SK-N-SH (cell line): ENCODE measurements at regions not wholly inside any gene's neighbourhood (a gene's known extent, or its start where the extent isn't known, plus 50 kb on each side); places are given as distances from the start of the nearest gene placed in this dataset.

Source experiments
- CTCF ChIA-PET: fragments of 300-600, 350-600 bp; formaldehyde crosslinking; extraction: SDS; loops from one replicate; lab custom pipeline; 2021; lab: Yijun Ruan, JAX
- POLR2A ChIA-PET: fragments of 350-600 bp; sonication (Branson Sonifier 250); formaldehyde crosslinking; extraction: SDS; loops from one replicate; lab custom pipeline; 2020; ENCODE audit warnings: antibody characterized with exemption, inconsistent platforms; lab: Yijun Ruan, JAX
- DNase-seq: peaks from one replicate; pipeline ENCODE4 v3.0.0; 2012
- H2AFZ ChIP-seq: fragments of 200-600 bp; sonication (generic); 2 replicates; pipeline ENCODE4 v1.8.1; 2016; ENCODE audit warnings: antibody characterized with exemption, mild to moderate bottlenecking, low read depth
- H3F3A ChIP-seq: fragments of 200-600 bp; sonication (generic); replicated peaks from 2 replicates; pipeline ENCODE3; 2016; ENCODE audit warnings: antibody characterized with exemption, mild to moderate bottlenecking; ENCODE audit not compliant: insufficient read depth
- H3K27ac ChIP-seq, 2 experiments: fragments of 200-500 bp in 1 of 2; fragments of 200-600 bp in 1 of 2; sonication (Bioruptor generic) in 1 of 2; sonication (generic), shearing (Covaris generic) in 1 of 2; 2 replicates each; pipeline versions ENCODE4 v1.5.1 to v1.6.1; 2014 to 2016; ENCODE audit warnings: low read depth in 2 of 2, inconsistent platforms in 1 of 2, low read length in 1 of 2, mild to moderate bottlenecking in 1 of 2, mixed read lengths in 1 of 2
- H3K27me3 ChIP-seq: fragments of 200-600 bp; sonication (generic), shearing (Covaris generic); 2 replicates; pipeline ENCODE4 v1.6.1; 2016; ENCODE audit warnings: mixed run types; ENCODE audit not compliant: insufficient read depth
- H3K36me3 ChIP-seq, 2 experiments: fragments of 200-500 bp in 1 of 2; fragments of 200-600 bp in 1 of 2; sonication (Bioruptor generic) in 1 of 2; sonication (generic) in 1 of 2; replicated peaks in 1 of 2; 2 replicates each; pipeline versions ENCODE3 to v1.5.1; 2014 to 2016; ENCODE audit warnings: low read length in 1 of 2, mild to moderate bottlenecking in 1 of 2; ENCODE audit not compliant: insufficient read depth in 2 of 2, control insufficient read depth in 1 of 2
- H3K4me1 ChIP-seq, 2 experiments: fragments of 200-500 bp in 1 of 2; fragments of 200-600 bp in 1 of 2; sonication (Bioruptor generic) in 1 of 2; sonication (generic), shearing (Covaris generic) in 1 of 2; 2 replicates each; pipeline versions ENCODE4 v1.5.1 to v1.6.1; 2014 to 2016; ENCODE audit warnings: low read depth in 1 of 2, low read length in 1 of 2, mixed run types in 1 of 2; ENCODE audit not compliant: insufficient read depth in 2 of 2, control insufficient read depth in 1 of 2
- H3K4me2 ChIP-seq: fragments of 200-600 bp; sonication (generic), shearing (Covaris generic); 2 replicates; pipeline ENCODE4 v1.6.1; 2017; ENCODE audit warnings: mixed run types
- H3K4me3 ChIP-seq, 2 experiments: fragments of 200-500 bp in 1 of 2; fragments of 200-600 bp in 1 of 2; sonication (Bioruptor generic) in 1 of 2; sonication (generic), shearing (Covaris generic) in 1 of 2; 2 replicates each; pipeline versions ENCODE4 v1.5.1 to v1.8.1; 2014 to 2016; ENCODE audit warnings: low read depth in 2 of 2, inconsistent platforms in 1 of 2, low read length in 1 of 2, mild to moderate bottlenecking in 1 of 2, mixed read lengths in 1 of 2, moderate library complexity in 1 of 2
- H3K79me2 ChIP-seq: fragments of 200-600 bp; sonication (generic); 2 replicates; pipeline ENCODE4 v1.8.1; 2017; ENCODE audit warnings: mild to moderate bottlenecking; ENCODE audit not compliant: insufficient read depth
- H3K9ac ChIP-seq: fragments of 200-600 bp; sonication (generic); 2 replicates; pipeline ENCODE4 v1.6.1; 2017; ENCODE audit warnings: mixed run types
- H3K9me2 ChIP-seq: fragments of 200-600 bp; sonication (generic); 2 replicates; pipeline ENCODE4 v1.6.1; 2017; ENCODE audit warnings: mixed run types
- H3K9me3 ChIP-seq: fragments of 200-600 bp; sonication (generic); 2 replicates; pipeline ENCODE4 v1.6.1; 2017; ENCODE audit warnings: mixed run types, mild to moderate bottlenecking, moderate library complexity
- H4K20me1 ChIP-seq: fragments of 200-600 bp; sonication (generic); 2 replicates; pipeline ENCODE4 v1.6.1; 2017; ENCODE audit warnings: mild to moderate bottlenecking, mixed run types; ENCODE audit not compliant: insufficient read depth
- ELF1 ChIP-seq: IDR thresholded peaks from 2 replicates; pipeline ENCODE4 v1.4.0; 2012
- GABPA ChIP-seq: IDR thresholded peaks from 2 replicates; pipeline ENCODE4 v1.4.0; 2012; ENCODE audit warnings: low read depth, mild to moderate bottlenecking
- GATA2 ChIP-seq: sonication (generic); formaldehyde crosslinking; IDR thresholded peaks from 2 replicates; pipeline ENCODE4 v1.5.0; 2020; ENCODE audit warnings: mild to moderate bottlenecking, missing genetic modification reagents
- IRF3 ChIP-seq: fragments of 150-350 bp; IDR thresholded peaks from 2 replicates; pipeline ENCODE4 v1.6.1; 2016; ENCODE audit warnings: mild to moderate bottlenecking, low read depth, low read length
- MEF2A ChIP-seq: IDR thresholded peaks from 2 replicates; pipeline ENCODE4 v1.4.0; 2012; ENCODE audit warnings: low read depth, borderline replicate concordance
- MXI1 ChIP-seq: IDR thresholded peaks from 2 replicates; pipeline ENCODE4 v1.6.1; 2012; ENCODE audit warnings: mild to moderate bottlenecking, low read depth, low read length, improper control_type of control experiment
- RAD21 ChIP-seq: IDR thresholded peaks from 2 replicates; pipeline ENCODE4 v1.6.1; 2012; ENCODE audit warnings: mild to moderate bottlenecking, low read length
- REST ChIP-seq: IDR thresholded peaks from 2 replicates; pipeline ENCODE4 v1.6.1; 2012; ENCODE audit warnings: mild to moderate bottlenecking, low read depth, low read length, moderate library complexity
- RXRA ChIP-seq: IDR thresholded peaks from 2 replicates; pipeline ENCODE4 v1.4.0; 2012; ENCODE audit warnings: low read depth, mild to moderate bottlenecking, borderline replicate concordance
- USF1 ChIP-seq: IDR thresholded peaks from 2 replicates; pipeline ENCODE4 v1.4.0; 2012; ENCODE audit warnings: low read depth, borderline replicate concordance
- WGBS: methylation state at CpG from one replicate; pipeline ENCODE4 v1.1.6; 2017; ENCODE audit warnings: low lambda C conversion rate; 5-methylcytosine and 5-hydroxymethylcytosine counted together

GRCh38 chr15:97037080-97037479 lies 706.6 kb downstream of the NR2F2 start (continued):
- TF ChIP-seq REST, result no peak
- TF ChIP-seq RXRA, result no peak
- TF ChIP-seq USF1, result no peak

GRCh38 chr15:97045666-97046421 lies 715.3 kb downstream of the NR2F2 start:
- POLR2A ChIA-PET, result no interaction called here
- no peak for DNase-seq
- Histone ChIP-seq H3K4me2 (no peak overlapping the region), H3K4me1 (no peaks in the 10 kb centered on the region), H3F3A (no peaks in the 10 kb centered on the region), H4K20me1 (no peaks in the 10 kb centered on the region), H3K9me2 (no peaks in the 10 kb centered on the region), H3K36me3 (no peaks in the 10 kb centered on the region), H3K79me2 (no peaks in the 10 kb centered on the region), H3K9me3 (no peaks in the 10 kb centered on the region), H2AFZ (no peak overlapping the region), H3K27ac (no peak overlapping the region), H3K4me3 (no peak overlapping the region), H3K9ac (no peak overlapping the region), H3K27me3 (no peaks in the 10 kb centered on the region)
- WGBS, result 2% methylated on average over 4 of the region's 4 CpGs
- CTCF ChIA-PET, result no interaction called here
- TF ChIP-seq IRF3, result no peak
- TF ChIP-seq GABPA, result no peak
- no peak for TF ChIP-seq GATA2 (CRISPR knock-in tag)
- TF ChIP-seq MEF2A, result no peak
- no peak for TF ChIP-seq RAD21
- TF ChIP-seq MXI1, result no peak
- no peak for TF ChIP-seq ELF1
